IPS-20b (cell line): ENCODE measurements at regions not wholly inside any gene's neighbourhood (a gene's known extent, or its start where the extent isn't known, plus 50 kb on each side); places are given as distances from the start of the nearest gene placed in this dataset.

Experiments used
- H3K27ac ChIP-seq: one replicate; pipeline ENCODE4 v1.5.1; 2013; ENCODE audit warnings: low read length
- H3K27me3 ChIP-seq: 2 replicates; pipeline ENCODE4 v1.6.1; 2013; ENCODE audit warnings: mild to moderate bottlenecking, low read length, inconsistent platforms; ENCODE audit not compliant: insufficient read depth
- H3K36me3 ChIP-seq: 2 replicates; pipeline ENCODE4 v1.6.1; 2013; ENCODE audit warnings: low read depth, mild to moderate bottlenecking, inconsistent platforms, low read length, moderate library complexity; ENCODE audit not compliant: insufficient read depth
- H3K4me1 ChIP-seq: 2 replicates; pipeline ENCODE4 v1.6.1; 2013; ENCODE audit warnings: mild to moderate bottlenecking, control low read depth, inconsistent platforms, low read length, moderate library complexity; ENCODE audit not compliant: insufficient read depth
- H3K4me3 ChIP-seq: 2 replicates; pipeline ENCODE4 v1.5.1; 2013; ENCODE audit warnings: mild to moderate bottlenecking, low read length, inconsistent platforms
- H3K9ac ChIP-seq: 2 replicates; pipeline ENCODE4 v1.6.1; 2013; ENCODE audit warnings: low read depth, mild to moderate bottlenecking, inconsistent platforms, low read length, moderate library complexity
- H3K9me3 ChIP-seq: 2 replicates; pipeline ENCODE4 v1.6.1; 2013; ENCODE audit warnings: mild to moderate bottlenecking, low read depth, low read length, inconsistent platforms; ENCODE audit not compliant: insufficient read depth

- no peaks in the 10 kb centered on the region for H3K9me3 ChIP-seq
- H3K27ac ChIP-seq, result no peak overlapping the region
Measured at GRCh38 chr3:99418709-99419108, 219.7 kb upstream of the COL8A1 start.

GRCh38 chr3:99418209-99418635, 220.2 kb upstream of the COL8A1 start:
- no peaks in the 10 kb centered on the region for H3K36me3 ChIP-seq
- no peak overlapping the region for H3K4me3 ChIP-seq
- no peaks in the 10 kb centered on the region for H3K9me3 ChIP-seq
- H3K27ac ChIP-seq, result no peak overlapping the region
- no peak overlapping the region for H3K9ac ChIP-seq
- H3K4me1 ChIP-seq, result no peaks in the 10 kb centered on the region
- no peaks in the 10 kb centered on the region for H3K27me3 ChIP-seq

More at GRCh38 chr3:99418709-99419108, 219.7 kb upstream of the COL8A1 start:
- no peaks in the 10 kb centered on the region for H3K36me3 ChIP-seq
- no peak overlapping the region for H3K9ac ChIP-seq
- H3K27me3 ChIP-seq, result no peaks in the 10 kb centered on the region
- H3K4me1 ChIP-seq, result no peaks in the 10 kb centered on the region
- H3K4me3 ChIP-seq, result no peak overlapping the region

- Histone ChIP-seq H3K4me1 (no peaks in the 10 kb centered on the region), H3K4me3 (no peak overlapping the region), H3K9me3 (no peaks in the 10 kb centered on the region), H3K9ac (no peak overlapping the region), H3K27me3 (no peaks in the 10 kb centered on the region), H3K36me3 (no peaks in the 10 kb centered on the region), H3K27ac (no peak overlapping the region)
Measured at GRCh38 chr3:99413504-99413903, 224.9 kb upstream of the COL8A1 start.

- Histone ChIP-seq H3K27ac (no peak overlapping the region), H3K9me3 (no peaks in the 10 kb centered on the region), H3K27me3 (no peaks in the 10 kb centered on the region), H3K4me1 (no peaks in the 10 kb centered on the region), H3K4me3 (no peak overlapping the region), H3K36me3 (no peaks in the 10 kb centered on the region), H3K9ac (no peak overlapping the region)
Measured at GRCh38 chr3:99410789-99411311, 227.5 kb upstream of the COL8A1 start.

GRCh38 chr3:99409961-99410360, 228.4 kb upstream of the COL8A1 start:
- H3K27ac ChIP-seq, result no peak overlapping the region
- H3K36me3 ChIP-seq, result no peaks in the 10 kb centered on the region
- no peaks in the 10 kb centered on the region for H3K4me1 ChIP-seq
- H3K9ac ChIP-seq, result no peak overlapping the region
- H3K9me3 ChIP-seq, result no peaks in the 10 kb centered on the region
- no peak overlapping the region for H3K4me3 ChIP-seq
- no peaks in the 10 kb centered on the region for H3K27me3 ChIP-seq

- no peak overlapping the region for H3K4me3 ChIP-seq
- no peaks in the 10 kb centered on the region for H3K27me3 ChIP-seq
- H3K4me1 ChIP-seq, result no peaks in the 10 kb centered on the region
- H3K36me3 ChIP-seq, result no peaks in the 10 kb centered on the region
- H3K9ac ChIP-seq, result no peak overlapping the region
- no peak overlapping the region for H3K27ac ChIP-seq
- no peaks in the 10 kb centered on the region for H3K9me3 ChIP-seq
Measured at GRCh38 chr3:99407257-99407656, 231.1 kb upstream of the COL8A1 start.

- no peak overlapping the region for H3K27ac ChIP-seq
- no peaks in the 10 kb centered on the region for H3K4me1 ChIP-seq
- H3K9me3 ChIP-seq, result peaks cover 28% of the 10 kb centered on the region
- no peak overlapping the region for H3K9ac ChIP-seq
- no peaks in the 10 kb centered on the region for H3K27me3 ChIP-seq
- no peaks in the 10 kb centered on the region for H3K36me3 ChIP-seq
- no peak overlapping the region for H3K4me3 ChIP-seq
Measured at GRCh38 chr3:99402755-99403154, 235.6 kb upstream of the COL8A1 start.

- H3K4me1 ChIP-seq, result no peaks in the 10 kb centered on the region
- H3K9me3 ChIP-seq, result peaks cover 31% of the 10 kb centered on the region
- H3K4me3 ChIP-seq, result no peak overlapping the region
- H3K27me3 ChIP-seq, result no peaks in the 10 kb centered on the region
- H3K36me3 ChIP-seq, result no peaks in the 10 kb centered on the region
- H3K9ac ChIP-seq, result no peak overlapping the region
- H3K27ac ChIP-seq, result no peak overlapping the region
Measured at GRCh38 chr3:99400352-99400751, 238.0 kb upstream of the COL8A1 start.

- H3K4me1 ChIP-seq, result no peaks in the 10 kb centered on the region
- no peak overlapping the region for H3K27ac ChIP-seq
- H3K9me3 ChIP-seq, result peaks cover 31% of the 10 kb centered on the region
- H3K4me3 ChIP-seq, result no peak overlapping the region
- no peaks in the 10 kb centered on the region for H3K27me3 ChIP-seq
- no peaks in the 10 kb centered on the region for H3K36me3 ChIP-seq
- no peak overlapping the region for H3K9ac ChIP-seq
Measured at GRCh38 chr3:99396651-99397275, 241.6 kb upstream of the COL8A1 start.

GRCh38 chr3:99394831-99395778, 243.3 kb upstream of the COL8A1 start:
- Histone ChIP-seq H3K4me3 (no peak overlapping the region), H3K36me3 (no peaks in the 10 kb centered on the region), H3K27ac (no peak overlapping the region), H3K27me3 (no peaks in the 10 kb centered on the region), H3K9me3 (peaks cover 26% of the 10 kb centered on the region), H3K4me1 (no peaks in the 10 kb centered on the region), H3K9ac (no peak overlapping the region)

GRCh38 chr3:99393961-99394360, 244.4 kb upstream of the COL8A1 start:
- H3K27ac ChIP-seq, result no peak overlapping the region
- H3K27me3 ChIP-seq, result no peaks in the 10 kb centered on the region
- H3K36me3 ChIP-seq, result no peaks in the 10 kb centered on the region
- H3K4me1 ChIP-seq, result no peaks in the 10 kb centered on the region
- no peak overlapping the region for H3K9ac ChIP-seq
- H3K9me3 ChIP-seq, result peaks cover 15% of the 10 kb centered on the region
- no peak overlapping the region for H3K4me3 ChIP-seq

GRCh38 chr3:99388780-99389179, 249.6 kb upstream of the COL8A1 start:
- Histone ChIP-seq H3K4me1 (no peaks in the 10 kb centered on the region), H3K9ac (no peak overlapping the region), H3K9me3 (no peaks in the 10 kb centered on the region), H3K4me3 (no peak overlapping the region), H3K27me3 (no peaks in the 10 kb centered on the region), H3K36me3 (no peaks in the 10 kb centered on the region), H3K27ac (no peak overlapping the region)
